Activated CD8-positive, alpha-beta memory T cell treated with anti-CD3 and anti-CD28 coated beads for 1 hour (primary cell): ENCODE measurements at regions not wholly inside any gene's neighbourhood (a gene's known extent, or its start where the extent isn't known, plus 50 kb on each side); places are given as distances from the start of the nearest gene placed in this dataset.

ENCODE experiments used
- DNase-seq, 2 donors: peaks; one replicate each; pipeline ENCODE4 v3.0.0-alpha.2; 2020; ENCODE audit warnings: low read depth in 1 of 2; ENCODE audit errors: extremely low read depth in 1 of 2

DNA sequence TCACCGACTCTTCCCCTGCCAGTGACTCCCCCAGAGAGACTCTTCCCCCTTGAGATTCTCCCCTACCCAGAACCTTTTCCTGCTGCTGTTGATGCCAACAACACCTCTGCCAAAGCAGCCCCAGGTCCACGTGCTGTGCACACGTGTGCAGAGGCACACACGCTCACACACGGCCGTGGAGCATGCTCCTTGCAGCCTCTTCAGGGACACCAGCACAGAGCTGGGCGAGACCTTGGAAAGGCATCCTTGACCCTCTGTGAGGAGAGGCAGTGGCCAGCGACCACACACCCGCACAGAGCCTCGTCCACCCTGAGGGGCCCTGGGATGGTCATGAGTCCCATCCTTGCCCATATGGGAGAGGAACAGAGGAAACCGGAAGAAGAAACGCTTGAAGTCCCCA, 181.9 kb downstream of the RBFOX3 start:
- no peak for DNase-seq

DNA sequence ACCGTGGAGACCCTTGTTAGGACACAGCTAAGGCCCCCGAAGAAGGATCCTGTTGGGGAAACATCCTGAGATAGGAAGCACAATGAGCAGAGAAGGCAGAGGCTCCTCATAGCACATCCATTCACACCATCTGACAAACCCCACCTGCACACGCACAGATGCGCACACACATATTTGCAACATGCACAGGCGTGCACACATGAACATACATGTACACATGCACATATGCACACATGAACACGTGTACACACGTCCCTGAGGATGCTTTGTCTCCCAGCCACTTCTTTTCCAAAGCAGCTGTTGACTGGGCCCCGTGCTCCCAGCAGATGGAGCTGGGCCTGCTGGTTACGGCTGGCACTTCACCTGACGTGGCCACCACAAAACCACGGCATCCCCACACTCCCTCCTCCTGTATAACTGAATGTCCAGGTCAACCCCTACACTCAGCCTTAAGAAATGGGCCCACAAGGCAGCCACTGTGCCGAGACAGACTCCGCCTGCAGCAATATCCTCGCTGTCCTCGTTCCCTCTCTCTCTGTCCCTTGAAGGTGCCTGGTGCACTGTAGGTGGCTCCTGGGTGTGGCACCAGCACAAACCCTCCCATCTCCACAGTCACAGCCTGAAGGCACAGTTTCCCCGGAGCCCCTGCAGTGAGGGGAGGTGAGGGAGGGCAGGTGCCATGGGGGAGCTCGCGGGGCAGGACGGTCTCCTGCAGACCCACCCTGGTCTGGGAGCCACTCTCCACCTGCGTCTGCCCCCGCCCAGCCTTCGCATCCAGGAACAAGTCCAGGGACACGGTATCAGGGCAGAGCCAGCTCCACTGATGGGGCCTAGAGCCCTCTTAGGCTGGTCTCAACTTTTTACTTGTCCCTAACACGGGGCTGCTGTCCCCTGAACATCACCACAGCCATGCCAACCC, 183.0 kb downstream of the RBFOX3 start:
- DNase-seq: no peak

DNA sequence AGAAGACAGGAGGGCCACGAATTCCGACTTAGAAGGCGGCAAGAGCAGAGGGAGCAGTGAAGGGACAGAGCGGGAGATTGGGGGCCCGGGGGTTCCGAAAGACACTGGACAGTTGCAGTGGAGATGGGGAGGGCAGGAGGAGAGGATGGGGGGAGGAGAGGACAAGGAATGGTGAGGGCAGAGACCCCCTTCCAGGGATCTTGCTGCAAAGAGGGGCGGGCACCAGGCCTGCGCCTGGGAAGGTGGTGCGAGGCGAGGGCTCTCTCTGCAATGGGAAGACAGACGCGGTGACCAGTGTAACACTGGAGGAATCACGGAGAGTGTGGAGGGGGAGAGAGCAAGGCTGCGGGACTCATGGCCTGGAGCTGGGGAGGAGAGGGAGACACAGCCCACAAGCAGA, 185.2 kb downstream of the RBFOX3 start:
- no peak for DNase-seq

DNA sequence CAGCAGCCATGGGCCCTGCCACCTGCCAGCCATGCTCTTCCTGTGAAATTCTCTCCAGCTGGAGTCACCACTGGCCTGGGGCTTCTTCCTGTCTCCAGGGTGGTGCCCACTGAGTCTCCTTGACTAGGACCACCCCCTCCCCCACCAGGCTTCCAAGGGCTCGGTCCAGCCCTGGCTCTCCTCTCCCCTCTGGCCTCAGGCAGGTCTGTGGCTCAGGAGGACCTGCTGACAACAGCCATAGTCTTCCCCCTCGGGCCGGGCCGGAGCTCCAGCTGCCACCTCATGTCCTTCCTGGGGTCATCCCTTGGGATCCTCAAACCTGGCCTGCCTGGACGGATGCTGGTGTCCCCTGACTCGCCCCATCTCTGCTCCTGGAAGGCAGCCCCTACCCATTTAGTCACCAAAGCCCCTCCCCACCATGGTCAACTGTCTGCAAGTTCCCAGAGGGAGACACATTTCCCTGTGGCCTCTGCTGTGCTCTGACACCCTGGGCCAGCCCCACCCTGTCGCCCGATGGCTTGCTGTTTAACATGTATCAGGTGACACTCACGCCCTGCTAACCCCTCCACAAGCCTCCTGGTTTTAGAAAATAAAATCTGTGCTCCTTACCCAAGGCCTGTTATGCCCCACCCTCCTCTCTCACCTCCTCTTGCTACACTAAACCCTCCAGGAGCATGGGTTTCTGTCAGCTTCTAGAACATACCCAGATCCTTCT, 186.2 kb downstream of the RBFOX3 start:
- DNase-seq: no peak

DNA sequence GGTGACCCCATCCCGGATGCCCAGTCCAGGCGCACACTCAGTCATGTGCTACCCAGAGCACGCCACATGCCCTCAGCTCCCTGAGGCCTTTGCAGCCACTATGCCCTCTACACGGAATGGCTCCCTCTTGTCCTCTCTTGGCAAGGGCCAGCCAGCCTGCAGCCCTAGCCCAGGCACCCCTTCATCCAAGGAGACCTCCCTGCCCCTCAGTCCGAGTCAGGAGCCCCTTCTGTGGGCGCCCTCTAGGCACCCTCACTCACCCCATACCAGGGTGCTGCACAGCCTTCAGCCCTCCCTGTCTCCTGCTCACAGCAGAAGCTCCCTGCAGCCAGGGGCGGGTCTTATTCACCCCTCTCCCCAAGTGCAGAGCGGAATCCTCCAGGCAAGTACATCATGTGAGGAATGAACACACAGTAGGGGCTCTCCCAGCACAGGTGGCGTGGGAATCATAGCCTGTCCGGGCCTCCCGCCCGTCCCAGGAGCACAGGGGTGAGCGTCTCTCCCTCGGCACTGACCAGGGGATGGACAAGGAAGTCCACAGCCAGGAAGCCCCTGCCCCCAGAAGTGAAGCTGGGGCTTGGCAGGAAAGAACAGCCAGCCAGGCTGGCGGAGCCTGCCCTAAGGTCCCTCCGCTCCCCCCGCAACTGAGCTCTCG, 186.9 kb downstream of the RBFOX3 start:
- no peak for DNase-seq

DNA sequence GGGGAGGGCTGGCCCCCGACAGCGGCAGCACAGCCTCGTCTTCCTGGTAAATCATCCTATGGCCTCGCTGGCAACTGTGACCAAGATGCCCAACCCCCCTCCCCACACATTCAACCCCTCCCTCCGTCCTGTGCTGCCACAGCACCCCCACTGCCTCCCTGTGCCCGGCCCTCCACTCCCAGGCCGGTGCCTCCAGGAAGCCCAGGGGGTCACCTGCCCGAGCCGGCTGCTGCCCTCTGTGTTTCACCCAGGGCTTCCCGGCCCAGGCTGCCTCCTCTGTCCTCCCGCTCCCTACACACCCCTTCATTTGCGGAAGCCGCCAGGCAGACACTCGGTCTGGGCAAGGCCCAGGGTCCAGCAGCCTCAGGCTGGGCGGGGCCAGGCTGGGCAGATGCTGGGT, 188.6 kb downstream of the RBFOX3 start:
- no peak for DNase-seq

DNA sequence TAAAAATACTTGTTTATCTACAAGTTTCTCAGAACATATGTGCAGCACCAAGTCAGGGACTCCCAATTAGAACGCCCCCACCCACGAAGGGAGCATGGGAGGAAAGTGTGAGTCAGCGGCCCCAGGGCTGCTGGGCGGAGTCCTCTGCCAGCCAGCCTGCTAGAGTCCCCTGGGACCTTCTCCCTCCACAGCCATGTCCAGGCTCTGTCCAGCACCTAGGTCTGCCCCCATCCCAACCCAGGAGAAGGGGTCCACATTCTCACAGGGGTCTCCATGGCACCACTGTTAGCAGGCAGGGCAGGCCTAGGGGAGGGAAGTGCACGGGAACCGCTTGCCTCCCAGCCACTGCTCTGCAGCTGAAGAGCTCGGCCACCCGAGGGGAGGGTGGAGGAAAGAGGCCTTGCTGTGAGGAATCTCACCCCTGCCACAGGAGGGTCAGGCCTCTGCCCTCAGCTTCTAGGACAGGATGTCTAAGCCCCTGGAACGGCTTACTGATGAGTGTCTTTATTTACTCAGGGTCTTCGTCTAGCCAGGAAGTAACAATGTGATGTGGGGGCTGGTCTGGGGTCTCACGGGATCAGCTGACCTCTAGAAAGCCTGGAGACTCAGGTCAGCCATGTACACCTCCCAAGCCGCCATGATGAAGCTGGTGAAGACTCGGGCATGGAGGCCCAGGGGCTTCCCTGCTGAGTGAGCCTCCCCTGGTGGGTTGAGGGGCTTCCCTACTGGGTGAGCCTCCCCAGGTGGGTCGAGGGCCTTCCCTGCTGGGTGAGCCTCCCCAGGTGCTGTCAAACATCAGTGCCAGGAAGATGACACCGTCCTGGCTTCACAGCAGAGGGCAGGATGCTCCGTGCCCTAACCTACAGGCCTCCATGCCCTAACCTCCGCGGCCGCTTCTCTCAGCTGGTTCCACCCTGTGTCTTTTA, 190.3 kb downstream of the RBFOX3 start:
- no peak for DNase-seq

DNA sequence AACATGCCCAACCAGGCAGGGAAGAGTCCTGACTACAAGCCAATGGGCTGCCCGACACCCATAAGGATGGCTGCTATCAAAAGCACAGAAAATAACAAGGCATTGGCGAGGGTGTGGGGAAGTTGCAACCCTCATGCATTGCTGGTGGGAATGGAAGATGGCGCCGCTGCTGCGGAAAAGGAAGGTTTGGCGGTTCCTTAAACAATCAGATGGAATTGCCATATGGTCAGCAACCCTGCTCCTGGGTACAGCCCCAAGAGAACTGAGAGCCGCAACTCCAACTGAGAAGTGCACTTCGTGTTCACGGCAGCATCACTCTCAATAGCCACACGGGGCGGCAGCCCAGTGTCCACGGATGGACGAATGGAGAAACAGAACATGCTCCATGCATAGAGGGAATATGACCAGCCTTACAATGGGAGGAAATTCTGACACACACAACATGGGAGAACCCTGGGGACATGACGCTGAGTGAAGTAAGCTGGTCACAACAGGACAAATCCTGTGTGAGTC, 193.3 kb downstream of the RBFOX3 start:
- DNase-seq: no peak

DNA sequence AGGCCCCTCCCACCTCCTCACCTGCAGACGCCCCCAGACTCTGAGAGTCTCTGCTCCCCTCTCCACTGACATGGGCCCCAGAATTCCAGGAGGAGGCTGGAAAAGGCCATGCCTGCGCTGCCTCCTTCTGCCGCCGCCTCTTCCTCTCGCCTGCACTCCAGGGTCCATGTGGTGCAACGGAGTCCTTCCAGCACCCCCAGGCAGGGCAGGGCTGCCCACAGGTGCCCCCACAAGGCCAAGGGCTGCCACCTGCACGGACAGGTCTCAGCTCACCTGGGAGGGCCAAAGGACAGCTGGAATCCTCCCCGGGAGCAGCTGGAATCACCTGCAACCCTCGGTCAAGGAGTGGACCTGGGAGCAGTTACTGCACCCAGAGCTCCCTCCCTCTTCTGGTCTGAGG, 194.9 kb downstream of the RBFOX3 start:
- no peak for DNase-seq

DNA sequence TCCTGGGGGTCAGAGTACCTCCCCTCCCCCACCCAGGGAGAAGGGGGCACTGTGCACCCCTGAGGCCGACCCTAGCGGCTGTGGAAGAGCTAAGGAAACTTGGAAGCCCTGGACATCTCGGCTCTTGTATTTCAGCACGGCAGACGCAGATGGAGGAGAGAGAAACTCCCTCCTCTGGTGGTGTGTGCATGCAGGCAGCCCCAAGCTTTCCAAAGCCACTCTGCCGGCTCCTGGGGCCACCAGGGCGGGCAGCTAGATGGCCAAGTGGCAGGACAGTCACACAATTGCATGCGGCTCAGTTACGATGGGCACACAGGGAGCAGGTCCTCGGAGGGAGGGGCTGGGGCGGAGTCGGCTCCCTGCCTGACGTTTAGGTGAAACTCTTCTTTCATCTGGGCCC, 195.5 kb downstream of the RBFOX3 start:
- no peak for DNase-seq

DNA sequence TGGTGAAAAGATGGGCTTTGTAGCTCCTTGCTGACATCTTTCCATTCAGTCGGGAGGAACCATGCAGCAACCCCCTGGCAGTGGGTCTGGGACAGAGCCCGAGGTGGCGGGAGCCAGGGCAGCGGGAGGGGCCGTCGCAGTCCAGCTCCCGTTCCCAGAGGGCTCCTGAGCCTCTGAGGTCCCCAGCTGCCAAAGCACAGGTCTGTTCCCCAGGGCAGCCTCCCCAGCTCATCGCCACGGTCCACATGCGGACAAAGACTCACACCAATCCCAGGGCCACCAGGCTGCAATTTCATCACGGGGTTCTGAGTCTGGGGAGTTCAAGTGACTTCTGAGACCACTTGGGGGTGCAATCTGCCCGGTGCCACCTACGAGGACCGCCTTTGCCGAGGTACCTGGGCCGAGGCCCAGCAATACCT, 196.0 kb downstream of the RBFOX3 start:
- no peak for DNase-seq

DNA sequence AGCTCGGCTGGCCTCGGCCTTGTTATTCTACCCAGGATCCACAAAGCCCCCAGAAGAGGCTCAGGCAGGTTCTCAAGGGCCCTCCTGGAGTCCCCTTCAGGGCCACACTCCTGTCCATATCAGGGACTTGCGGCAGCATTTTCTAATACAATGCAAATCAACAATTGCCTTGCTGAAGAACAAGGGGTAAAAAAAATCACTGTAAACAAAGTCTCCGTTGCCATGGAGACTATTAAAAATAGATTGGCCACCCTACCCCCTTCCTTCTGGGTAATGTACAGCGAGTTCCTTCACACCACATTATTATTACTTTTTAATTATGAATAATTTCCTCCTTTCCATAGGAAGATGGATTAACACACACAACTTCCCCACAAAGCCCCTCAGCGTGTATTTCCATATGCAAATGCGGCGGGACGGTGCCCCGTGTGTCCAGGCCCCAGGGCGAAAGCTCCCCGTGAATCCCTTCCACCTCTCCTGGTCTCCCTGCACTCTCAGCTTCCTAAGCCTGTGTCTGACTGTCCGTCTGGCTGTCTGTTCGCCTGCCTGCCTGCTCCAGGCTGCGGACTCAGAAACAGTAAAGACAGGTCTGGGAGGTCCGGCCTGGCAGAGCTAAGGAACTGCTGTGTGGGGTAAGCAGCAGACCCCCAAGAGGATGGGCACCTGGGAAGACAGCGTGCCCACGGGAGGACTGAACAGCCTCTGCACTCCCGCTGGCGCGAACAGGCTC, 196.6 kb downstream of the RBFOX3 start:
- DNase-seq: no peak

DNA sequence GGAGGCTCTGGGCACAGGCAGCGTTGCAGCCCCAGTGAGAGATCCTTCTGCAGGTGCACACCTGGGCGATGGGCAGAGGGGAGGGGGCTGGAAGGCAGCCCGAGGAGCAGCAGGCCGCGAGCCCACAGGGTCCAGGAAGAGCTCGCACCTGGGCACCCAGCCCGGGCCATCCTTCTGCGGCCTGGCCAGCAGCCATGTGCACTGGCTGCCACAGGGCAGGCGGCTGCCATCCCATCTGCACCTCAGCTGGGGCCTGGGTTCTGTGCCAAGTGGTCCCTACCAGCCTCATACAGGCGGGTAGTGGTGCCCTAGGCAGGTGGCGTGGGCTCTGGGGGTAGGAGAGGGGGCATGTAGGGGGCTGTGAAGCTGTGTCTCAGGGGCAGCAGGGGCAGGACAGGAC, 197.2 kb downstream of the RBFOX3 start:
- no peak for DNase-seq

DNA sequence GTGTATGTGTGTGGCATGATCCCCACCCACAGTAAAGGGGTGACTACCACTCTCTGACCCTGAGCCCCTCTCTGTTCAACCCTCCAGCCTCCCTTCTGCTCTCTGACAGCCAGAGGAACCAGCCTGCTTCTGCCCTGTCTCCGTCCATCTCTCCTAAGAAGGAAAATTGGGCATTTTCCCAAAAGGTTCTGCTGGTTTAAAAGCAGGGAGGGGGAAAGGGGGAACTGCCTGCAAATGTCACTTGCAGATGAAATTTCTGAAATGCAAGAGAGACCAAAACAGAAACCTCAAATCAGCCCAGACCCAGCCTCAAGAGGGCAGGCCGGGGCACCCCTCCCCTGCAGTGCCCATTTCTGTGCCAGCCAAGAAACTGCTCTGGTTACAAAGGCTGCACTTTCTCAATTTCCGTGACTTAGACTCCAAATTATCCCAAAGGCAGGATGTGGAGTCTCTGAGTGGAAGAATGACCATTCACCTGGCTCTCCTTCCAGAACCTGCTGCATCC, 197.9 kb downstream of the RBFOX3 start:
- DNase-seq: no peak

DNA sequence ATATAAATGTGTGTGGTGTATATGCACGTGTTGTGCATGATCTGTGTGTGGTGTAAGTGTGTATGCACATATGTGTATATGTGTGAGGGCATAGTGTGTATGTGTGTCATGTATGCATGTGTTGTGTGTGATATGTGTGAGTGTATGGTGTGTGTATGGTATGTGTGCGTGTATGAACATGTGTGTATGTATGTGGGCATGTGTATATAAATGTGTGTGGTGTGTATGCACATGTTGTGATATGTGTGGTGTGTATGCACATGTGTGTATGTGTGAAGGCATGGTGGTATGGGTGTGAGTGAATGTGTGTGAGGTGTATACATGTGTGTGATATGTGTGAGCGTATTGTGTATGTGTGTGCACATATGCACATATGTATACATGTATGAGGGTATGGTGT, 198.7 kb downstream of the RBFOX3 start:
- DNase-seq: no peak

DNA sequence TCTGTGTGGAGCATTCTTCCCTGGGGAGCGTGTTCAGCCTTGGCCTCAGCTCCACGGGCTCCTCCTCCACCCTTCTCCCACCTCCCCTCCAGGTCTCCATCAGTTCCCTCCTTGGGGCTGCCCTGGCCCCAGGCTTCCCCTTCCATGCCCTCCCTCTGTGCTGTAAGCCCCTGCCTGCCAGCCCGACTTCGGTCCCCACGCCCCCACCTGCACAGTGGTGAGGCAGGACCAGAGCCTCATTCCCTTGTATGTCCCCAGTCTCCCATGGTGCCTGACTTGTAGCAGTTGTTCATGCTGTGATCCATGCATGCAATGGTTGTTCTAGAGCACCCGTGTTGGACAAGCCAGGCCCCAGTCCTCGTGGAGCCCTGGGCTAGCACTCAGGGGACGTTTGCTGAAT, 199.4 kb downstream of the RBFOX3 start:
- DNase-seq: no peak

DNA sequence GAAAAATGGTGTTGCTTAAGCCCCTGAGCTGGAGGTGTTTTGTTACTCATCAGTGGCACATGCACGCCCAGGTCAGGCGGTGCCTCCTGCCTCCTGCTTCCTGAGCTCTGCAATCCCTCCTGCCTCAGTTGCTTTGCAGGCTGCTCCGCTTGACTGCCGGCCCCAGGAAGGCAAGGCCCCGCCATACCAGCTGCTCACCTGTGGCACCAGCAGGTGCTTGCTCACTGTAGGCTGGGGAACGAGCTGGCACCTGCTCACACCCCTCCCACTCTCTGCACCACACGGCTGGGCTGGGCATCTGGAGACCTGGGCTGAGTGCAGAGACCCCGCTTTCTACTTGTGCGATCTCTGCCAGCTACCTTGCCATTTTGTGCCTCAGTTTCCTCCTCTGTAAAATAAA, 200.2 kb downstream of the RBFOX3 start:
- DNase-seq: no peak

DNA sequence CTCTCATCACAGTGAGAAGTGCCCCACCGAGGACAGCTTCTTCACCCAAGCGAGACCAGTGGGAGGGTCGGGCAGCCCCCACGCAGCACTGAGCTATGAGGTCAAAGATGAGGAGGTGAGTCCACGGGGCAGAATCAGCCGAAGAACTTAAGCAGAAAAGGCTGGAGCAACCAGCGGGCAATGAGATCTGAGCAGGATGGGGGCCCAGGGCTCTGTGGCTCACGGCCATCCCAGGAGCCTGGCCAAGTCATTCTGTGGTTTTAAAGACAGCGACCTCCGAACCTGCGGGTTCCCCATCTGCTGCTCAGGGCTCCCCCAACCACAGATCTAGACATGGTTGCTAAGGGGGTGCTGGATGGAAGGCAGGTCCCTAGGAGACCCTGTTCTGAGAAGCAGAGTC, 202.6 kb downstream of the RBFOX3 start:
- no peak for DNase-seq

DNA sequence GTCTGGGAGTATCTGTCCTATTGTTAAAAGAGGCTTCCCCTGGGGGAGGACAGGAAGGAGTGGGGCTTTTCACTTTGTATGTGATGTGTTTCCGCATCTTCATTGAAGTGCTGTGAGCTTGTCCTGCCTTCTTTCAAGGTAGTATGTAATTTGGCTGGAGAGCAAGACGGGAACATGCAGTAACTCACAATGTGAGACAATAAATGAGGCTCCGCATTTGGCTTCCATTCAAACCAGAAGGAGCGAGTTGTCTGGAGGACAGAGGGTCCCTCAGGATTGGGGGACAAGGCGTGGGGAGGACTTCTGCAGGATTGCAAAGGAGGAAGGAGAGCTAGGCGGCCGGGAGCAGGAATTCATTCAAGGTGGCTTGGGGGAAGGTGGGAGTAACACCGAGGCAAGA, 203.5 kb downstream of the RBFOX3 start:
- DNase-seq: no peak

DNA sequence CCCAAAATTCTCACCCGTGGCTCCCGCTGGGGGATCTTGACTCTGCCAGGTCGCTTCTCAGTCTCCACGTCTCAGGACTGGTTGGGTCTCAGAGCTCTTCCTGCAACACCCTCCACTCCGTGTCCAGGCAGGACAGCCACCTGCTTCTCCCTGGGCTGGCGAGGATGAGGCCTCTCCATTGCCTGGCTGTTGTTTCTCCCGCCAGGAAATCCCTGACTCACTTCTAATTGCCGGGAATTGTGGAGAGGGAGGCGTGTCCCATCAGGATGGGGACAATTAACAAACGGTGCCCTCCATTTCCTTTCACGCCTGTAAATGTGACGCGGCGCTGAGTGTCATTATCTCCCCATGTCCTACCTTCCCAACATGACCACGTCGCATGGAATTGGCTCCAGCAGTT, 204.5 kb downstream of the RBFOX3 start:
- DNase-seq: no peak
